GM12872 (cell line): ENCODE measurements at regions not wholly inside any gene's neighbourhood (a gene's known extent, or its start where the extent isn't known, plus 50 kb on each side); places are given as distances from the start of the nearest gene placed in this dataset.

Experiments used
- TF ChIP-seq, protein P1 (sequence below): IDR thresholded peaks from 3 replicates; pipeline ENCODE4 v1.5.1; 2011; ENCODE audit warnings: low read depth, mild to moderate bottlenecking, low read length, moderate library complexity; ENCODE audit not compliant: insufficient read depth

- TF ChIP-seq, protein P1, sequence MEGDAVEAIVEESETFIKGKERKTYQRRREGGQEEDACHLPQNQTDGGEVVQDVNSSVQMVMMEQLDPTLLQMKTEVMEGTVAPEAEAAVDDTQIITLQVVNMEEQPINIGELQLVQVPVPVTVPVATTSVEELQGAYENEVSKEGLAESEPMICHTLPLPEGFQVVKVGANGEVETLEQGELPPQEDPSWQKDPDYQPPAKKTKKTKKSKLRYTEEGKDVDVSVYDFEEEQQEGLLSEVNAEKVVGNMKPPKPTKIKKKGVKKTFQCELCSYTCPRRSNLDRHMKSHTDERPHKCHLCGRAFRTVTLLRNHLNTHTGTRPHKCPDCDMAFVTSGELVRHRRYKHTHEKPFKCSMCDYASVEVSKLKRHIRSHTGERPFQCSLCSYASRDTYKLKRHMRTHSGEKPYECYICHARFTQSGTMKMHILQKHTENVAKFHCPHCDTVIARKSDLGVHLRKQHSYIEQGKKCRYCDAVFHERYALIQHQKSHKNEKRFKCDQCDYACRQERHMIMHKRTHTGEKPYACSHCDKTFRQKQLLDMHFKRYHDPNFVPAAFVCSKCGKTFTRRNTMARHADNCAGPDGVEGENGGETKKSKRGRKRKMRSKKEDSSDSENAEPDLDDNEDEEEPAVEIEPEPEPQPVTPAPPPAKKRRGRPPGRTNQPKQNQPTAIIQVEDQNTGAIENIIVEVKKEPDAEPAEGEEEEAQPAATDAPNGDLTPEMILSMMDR, result no peak
Measured at GRCh38 chr2:128809880-128810279, 491.2 kb upstream of the HS6ST1 start.

DNA sequence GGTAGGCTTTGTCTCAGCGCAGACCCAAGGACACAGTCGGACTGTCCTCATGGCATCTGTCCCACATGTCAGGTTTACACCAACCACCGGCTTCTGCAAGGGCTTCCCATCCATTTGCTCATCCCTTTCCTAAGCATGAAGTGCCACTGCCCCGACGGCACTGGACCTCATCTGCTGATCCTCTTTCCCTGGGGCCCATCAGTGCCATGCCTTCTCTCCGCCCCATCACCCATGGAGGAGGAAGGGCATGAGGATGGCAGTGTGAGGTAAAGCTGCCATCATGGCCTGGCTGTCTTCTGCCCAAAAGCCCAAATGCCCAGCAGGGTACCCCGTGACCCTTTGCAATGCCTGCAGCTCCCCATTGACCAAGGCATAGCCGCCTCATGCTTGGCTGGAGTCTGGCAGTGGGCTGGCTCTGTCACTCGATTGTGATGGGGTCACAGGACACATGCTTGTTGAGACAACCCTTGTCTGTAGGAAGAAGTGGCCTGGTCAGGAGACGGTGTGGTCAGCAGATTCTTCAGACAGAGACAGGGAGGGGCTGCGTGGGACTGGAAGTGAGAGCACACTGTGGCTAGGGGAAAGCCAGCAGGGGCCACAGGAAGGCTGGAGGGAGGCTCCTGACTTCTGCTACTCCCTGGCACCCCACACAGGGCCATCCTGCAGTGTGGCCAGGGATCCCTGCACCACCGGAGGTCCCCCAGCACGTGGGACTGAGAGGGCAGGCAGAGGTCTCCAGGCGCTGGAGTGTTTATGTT lies 493.7 kb upstream of the HS6ST1 start:
- TF ChIP-seq, protein P1, result no peak

DNA sequence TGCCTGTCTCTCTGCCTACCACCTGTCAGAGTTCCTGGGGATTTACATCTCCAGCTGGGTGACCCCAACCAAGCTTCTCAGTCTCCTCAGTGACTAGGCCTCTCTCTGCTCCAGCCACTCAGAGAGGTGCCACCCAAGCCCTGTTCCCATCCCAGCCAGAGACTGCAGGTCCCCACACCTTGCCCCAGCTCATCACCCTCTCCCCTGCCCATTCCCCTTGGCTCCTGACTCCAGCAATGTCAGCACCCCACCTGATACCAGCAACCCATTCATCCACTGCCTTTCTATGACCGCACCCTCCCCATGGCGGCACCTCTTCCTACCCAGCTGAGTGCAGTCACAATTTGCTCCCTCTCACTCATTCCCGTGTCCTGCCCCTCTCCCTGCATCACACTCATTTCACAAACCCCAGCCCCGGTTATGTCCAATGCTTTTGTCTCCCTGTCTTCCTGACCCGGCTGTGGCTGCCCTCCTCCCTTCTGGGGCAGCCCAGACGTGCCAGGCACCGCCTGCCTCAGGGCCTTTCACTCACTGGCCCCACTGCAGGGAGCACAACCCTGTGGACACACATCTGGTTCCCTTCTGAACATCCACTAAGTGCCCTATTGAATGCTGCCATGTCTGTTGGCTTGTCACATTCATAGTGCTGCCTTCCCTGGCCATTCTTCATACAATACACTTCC lies 494.8 kb upstream of the HS6ST1 start:
- TF ChIP-seq, protein P1, result no peak

- TF ChIP-seq, protein P1, result no peak
Measured at GRCh38 chr2:128815248-128815647, 496.6 kb upstream of the HS6ST1 start.

GRCh38 chr2:128817171-128817570 lies 498.5 kb upstream of the HS6ST1 start:
- TF ChIP-seq, protein P1, result no peak

GRCh38 chr2:128817813-128818212 lies 499.1 kb upstream of the HS6ST1 start:
- TF ChIP-seq, protein P1, result no peak

DNA sequence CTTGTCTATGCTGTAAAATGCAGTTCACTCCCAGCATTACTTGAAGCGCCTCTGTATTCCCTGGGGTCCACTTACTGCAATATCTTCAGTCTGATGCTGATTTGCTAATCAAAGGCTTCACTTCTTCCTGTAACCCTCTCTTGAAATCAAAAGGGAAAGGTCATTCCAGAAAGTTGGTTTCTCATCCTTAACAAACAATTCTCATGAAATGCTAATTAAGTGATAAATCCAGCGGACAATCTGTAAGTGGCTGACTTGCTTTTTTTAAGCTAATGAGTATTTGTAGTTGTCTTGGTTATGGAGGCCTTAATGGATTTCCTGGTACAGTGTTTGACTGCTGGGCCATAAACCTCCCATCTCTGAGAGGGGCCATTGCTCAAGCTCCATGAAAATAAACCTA lies 499.6 kb upstream of the HS6ST1 start:
- TF ChIP-seq, protein P1, result no peak
